Neural crest cell (in vitro differentiated cells): ENCODE measurements at regions not wholly inside any gene's neighbourhood (a gene's known extent, or its start where the extent isn't known, plus 50 kb on each side); places are given as distances from the start of the nearest gene placed in this dataset.

ENCODE experiments used
- DNase-seq: peaks from one replicate; pipeline ENCODE4 v3.0.0; 2021; ENCODE audit warnings: low read depth, mixed read lengths, low spot score
- H3K27ac Mint-ChIP-seq: one replicate; pipeline ENCODE4 v1.8.0; 2021; ENCODE audit warnings: mild to moderate bottlenecking, mixed read lengths; ENCODE audit not compliant: unreplicated experiment
- H3K27me3 Mint-ChIP-seq: 2 replicates; pipeline ENCODE4 v1.8.0; 2021; ENCODE audit warnings: low read depth, mild to moderate bottlenecking, mixed read lengths
- H3K36me3 Mint-ChIP-seq: 2 replicates; pipeline ENCODE4 v1.8.0; 2021; ENCODE audit warnings: low read depth, mild to moderate bottlenecking, mixed read lengths
- H3K4me1 Mint-ChIP-seq: 2 replicates; pipeline ENCODE4 v1.8.0; 2021; ENCODE audit warnings: mixed read lengths
- H3K4me3 Mint-ChIP-seq: one replicate; pipeline ENCODE4 v1.8.0; 2021; ENCODE audit warnings: mild to moderate bottlenecking, mixed read lengths
- H3K9me3 Mint-ChIP-seq: 2 replicates; pipeline ENCODE4 v1.8.0; 2021; ENCODE audit warnings: mixed read lengths
- TF ChIP-seq, protein P1 (sequence below): fragments of 200-600 bp; sonication (generic); conservative IDR thresholded peaks from 2 replicates; pipeline ENCODE4 v1.5.0; 2021; ENCODE audit warnings: antibody characterized with exemption, mild to moderate bottlenecking

DNA sequence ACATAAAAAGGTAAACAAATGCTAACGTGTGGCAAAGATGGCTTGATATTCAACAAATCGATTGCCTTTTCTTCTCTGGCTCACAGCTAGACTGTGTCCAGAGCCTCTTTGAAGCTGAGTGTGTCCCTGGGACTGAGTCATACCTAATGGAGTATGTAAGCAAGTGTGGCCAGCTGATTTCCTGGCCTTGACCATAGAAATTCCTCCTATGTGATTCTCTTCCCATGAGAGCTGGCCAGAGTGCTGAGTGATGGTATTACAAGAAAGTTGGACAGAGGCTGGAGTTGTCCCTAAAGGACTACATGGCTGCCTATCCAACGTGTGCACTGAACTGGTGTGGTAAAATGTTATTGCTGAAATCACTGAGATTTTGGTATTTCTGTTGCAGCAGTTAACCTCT is 320.1 kb upstream of the SLC10A2 start:
- DNase-seq: no peak
- Mint-ChIP-seq H3K9me3 (peaks cover 9% of the 10 kb centered on the region), H3K4me3 (no peak overlapping the region), H3K36me3 (peaks cover 6% of the 10 kb centered on the region), H3K4me1 (no peaks in the 10 kb centered on the region), H3K27ac (no peak overlapping the region), H3K27me3 (no peaks in the 10 kb centered on the region)
- TF ChIP-seq, protein P1, sequence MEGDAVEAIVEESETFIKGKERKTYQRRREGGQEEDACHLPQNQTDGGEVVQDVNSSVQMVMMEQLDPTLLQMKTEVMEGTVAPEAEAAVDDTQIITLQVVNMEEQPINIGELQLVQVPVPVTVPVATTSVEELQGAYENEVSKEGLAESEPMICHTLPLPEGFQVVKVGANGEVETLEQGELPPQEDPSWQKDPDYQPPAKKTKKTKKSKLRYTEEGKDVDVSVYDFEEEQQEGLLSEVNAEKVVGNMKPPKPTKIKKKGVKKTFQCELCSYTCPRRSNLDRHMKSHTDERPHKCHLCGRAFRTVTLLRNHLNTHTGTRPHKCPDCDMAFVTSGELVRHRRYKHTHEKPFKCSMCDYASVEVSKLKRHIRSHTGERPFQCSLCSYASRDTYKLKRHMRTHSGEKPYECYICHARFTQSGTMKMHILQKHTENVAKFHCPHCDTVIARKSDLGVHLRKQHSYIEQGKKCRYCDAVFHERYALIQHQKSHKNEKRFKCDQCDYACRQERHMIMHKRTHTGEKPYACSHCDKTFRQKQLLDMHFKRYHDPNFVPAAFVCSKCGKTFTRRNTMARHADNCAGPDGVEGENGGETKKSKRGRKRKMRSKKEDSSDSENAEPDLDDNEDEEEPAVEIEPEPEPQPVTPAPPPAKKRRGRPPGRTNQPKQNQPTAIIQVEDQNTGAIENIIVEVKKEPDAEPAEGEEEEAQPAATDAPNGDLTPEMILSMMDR: no peak

DNA sequence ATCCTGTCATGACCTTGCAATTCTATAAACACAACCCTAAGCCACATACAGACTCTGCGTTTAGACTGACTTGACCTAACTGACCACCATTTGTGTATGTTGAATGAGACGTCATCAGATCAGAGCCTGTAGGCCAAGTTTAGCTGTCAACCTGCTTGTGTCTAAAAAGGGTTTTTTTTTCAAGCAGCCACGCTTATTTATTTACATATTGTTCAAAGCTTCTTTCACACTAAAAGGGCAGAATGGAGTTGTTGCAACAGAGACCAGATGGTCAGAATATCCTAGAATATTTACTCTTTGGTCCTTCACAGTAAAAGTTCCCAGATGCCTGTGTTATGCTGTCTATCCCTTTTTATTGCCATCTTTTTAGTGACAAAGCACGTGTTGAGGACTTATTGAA is 307.7 kb upstream of the SLC10A2 start:
- Mint-ChIP-seq H3K27ac (no peak overlapping the region), H3K9me3 (peaks cover 4% of the 10 kb centered on the region)

DNA sequence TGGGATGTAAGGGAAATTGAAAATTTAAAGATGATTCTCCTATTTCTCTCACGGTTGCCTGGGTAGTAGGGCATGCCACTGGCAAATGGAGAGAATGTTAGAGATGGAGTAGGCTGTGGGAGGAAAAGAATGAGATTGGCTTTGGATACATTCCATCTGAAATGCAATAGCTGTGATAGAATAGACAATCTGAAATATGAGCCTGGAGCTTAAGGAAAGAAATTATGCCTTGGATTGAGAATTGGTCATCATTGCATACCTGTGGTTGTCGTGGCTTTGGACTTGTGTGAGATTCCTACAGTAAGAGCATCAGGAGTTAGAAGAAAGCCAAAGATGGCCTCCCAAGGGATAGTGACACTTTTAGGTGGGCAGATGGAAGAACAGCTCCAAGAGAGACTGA is 305.1 kb upstream of the SLC10A2 start:
- Mint-ChIP-seq H3K36me3 (peaks cover 2% of the 10 kb centered on the region), H3K4me1 (peaks cover 8% of the 10 kb centered on the region), H3K9me3 (no peaks in the 10 kb centered on the region), H3K4me3 (no peak overlapping the region), H3K27me3 (no peaks in the 10 kb centered on the region), H3K27ac (no peak overlapping the region)
- TF ChIP-seq, protein P1: no peak
- DNase-seq: no peak

More for the DNA sequence above, 307.7 kb upstream of the SLC10A2 start:
- no peak for DNase-seq
- Mint-ChIP-seq H3K27me3 (no peaks in the 10 kb centered on the region), H3K36me3 (peaks cover 2% of the 10 kb centered on the region), H3K4me1 (peaks cover 8% of the 10 kb centered on the region), H3K4me3 (no peak overlapping the region)
- TF ChIP-seq, protein P1: no peak

DNA sequence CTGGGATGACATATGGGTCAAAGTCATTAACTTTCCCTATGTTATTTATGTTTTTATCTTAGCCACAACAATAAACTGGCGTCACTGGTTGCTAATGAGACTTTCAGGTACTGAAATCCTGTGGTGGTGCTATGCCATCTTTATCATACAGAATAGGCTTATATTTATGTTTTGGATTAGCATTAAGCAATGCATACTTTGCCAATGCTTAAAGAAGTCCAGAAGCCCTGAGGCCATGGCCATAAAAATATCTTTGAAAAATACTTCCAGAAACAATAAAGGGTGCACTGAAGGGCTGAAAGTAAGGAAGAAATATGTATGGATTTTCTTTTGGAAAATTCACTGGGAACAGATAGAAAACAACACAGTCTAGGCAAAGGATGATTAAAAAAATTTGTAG is 304.6 kb upstream of the SLC10A2 start:
- TF ChIP-seq, protein P1: no peak
- DNase-seq: no peak
- no peak overlapping the region for H3K27ac Mint-ChIP-seq
- peaks cover 8% of the 10 kb centered on the region for H3K4me1 Mint-ChIP-seq
- H3K9me3 Mint-ChIP-seq: no peaks in the 10 kb centered on the region
- no peak overlapping the region for H3K4me3 Mint-ChIP-seq
- no peaks in the 10 kb centered on the region for H3K27me3 Mint-ChIP-seq
- H3K36me3 Mint-ChIP-seq: peaks cover 2% of the 10 kb centered on the region

GRCh38 chr13:103358255-103358932 is 292.2 kb upstream of the SLC10A2 start:
- no peak overlapping the region for H3K4me3 Mint-ChIP-seq
- H3K27ac Mint-ChIP-seq: no peak overlapping the region
- H3K36me3 Mint-ChIP-seq: no peaks in the 10 kb centered on the region

More at GRCh38 chr13:103358255-103358932, 292.2 kb upstream of the SLC10A2 start:
- Mint-ChIP-seq H3K27me3 (no peaks in the 10 kb centered on the region), H3K4me1 (no peaks in the 10 kb centered on the region), H3K9me3 (peaks cover 7% of the 10 kb centered on the region)
- DNase-seq: no peak
- TF ChIP-seq, protein P1: no peak
